HG03064 (cell line): ENCODE measurements at regions not wholly inside any gene's neighbourhood (a gene's known extent, or its start where the extent isn't known, plus 50 kb on each side); places are given as distances from the start of the nearest gene placed in this dataset.
A peak's percentile ranks its signal among the peaks of the same experiment; 100 is the strongest.
"Not testable (repeated sequence)": the region's sequence is repeated elsewhere in the genome, so short reads cannot be mapped to it uniquely, and the experiment has no call there.

Source experiments
- ATAC-seq: cut with Tn5 transposase; IDR thresholded peaks from one replicate; pipeline ENCODE4 v1.9.1; 2021; ENCODE audit warnings: low read depth; ENCODE audit not compliant: unreplicated experiment

DNA sequence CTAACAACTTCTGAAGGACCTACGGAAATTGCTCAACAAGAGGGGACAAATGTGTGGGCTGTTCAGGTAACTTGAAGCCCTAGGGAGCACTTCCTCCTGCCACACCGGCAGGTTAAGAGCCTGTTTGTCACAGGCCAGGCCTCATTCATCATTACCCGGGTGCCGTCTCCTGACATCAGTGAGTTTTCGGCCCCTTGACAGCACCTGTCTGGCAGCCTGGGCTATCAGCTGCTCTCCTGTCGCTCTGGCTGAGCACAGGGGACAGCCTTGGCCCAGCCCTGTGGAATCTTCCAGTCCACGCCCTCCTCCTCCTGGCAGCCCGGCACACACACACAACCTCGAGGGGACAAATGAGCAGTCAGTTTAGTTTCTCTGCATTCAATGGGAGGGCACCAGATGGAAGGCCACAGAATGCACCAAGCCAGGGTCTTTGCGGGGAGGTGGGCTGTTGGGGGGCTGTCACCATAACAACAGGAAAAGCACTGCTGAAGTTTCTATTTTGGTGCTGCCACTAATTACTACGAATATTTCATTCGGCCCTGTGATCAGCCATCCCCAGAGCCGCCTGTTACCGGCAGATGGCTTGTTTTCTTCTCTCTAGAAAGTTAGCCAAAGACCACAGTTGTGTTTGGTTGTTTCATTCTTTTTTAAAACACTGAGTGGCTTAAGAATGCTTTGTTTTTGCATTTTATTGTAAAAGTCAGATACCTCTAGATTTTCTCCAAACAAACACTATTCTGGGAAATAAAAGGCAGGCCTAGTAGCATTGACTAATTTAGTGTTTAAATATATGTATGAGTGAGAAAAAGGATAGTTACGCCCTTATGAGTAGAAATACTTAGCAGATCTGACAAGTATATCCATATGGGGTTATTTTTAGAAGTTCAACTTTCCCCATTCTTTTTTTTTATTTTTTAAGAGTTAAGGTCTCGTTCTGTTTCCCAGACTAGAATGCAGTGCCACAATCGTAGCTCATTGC lies 189.9 kb upstream of the NDUFV2 start:
- peak; percentile 54 for ATAC-seq

DNA sequence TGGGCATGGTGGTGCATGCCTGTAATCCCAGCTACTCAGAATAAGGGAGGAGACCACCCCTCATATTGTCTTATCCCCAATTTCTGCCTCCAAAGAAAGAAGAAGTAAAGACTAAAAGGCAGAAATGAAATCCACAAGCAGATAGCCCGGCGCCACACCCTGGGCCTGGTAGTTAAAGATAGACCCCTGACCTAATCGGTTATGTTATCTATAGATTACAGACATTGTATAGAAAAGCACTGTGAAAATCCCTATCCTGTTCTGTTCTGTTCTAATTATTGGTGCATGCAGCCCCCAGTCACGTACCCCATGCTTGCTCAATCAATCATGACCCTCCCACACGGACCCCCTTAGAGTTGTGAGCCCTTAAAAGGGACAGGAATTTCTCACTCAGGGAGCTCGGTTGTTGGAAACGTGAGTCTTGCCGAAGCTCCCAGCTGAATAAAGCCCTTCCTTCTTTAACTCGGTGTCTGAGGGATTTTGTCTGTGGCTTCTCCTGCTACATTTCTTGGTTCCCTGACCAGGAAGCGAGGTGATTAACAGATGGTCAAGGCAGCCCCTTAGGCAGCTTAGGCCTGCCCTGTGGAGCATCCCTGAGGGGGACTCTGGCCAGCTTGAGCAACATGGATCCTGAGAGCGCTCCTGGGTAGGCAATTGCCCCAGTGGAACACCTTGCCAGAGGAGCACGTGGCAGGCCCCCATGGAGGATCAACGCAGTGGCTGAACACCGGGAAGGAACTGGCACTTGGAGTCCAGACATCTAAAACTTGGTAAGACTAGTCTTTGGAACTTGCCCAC lies 188.7 kb upstream of the NDUFV2 start:
- ATAC-seq, result not testable (repeated sequence)

- ATAC-seq, result not testable (repeated sequence)
Measured at GRCh38 chr18:8914404-8915264, 187.9 kb upstream of the NDUFV2 start.

DNA sequence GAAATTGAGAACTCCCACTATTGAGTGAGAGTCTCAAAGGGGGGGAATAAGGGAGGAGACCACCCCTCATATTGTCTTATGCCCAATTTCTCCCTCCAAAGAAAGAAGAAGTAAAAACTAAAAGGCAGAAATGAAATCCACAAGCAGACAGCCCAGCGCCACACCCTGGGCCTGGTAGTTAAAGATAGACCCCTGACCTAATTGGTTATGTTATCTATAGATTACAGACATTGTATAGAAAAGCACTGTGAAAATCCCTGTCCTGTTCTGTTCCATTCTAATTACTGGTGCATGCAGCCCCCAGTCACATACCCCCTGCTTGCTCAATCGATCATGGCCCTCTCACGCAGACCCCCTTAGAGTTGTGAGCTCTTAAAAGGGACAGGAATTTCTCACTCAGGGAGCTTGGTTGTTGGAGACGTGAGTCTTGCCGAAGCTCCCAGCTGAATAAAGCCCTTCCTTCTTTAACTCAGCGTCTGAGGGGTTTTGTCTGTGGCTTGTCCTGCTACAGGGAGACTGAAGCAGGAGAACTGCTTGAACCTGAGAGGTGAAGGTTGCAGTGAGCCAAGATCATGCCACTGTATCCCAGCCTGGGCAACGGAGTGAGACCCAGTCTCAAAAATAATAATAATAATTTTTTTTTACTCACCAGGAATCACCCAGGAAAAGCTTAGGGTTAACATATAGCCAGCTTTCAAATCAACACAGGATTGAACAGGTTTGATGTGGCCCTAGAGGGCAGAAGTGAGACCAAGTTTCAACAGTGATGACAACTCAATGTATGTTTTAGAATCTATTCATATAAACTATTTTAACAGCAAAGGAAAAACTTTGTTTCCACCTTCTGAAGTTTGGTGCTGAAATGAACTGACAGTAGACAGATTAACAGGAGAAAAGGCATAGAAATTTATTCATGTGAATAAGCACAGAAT lies 181.4 kb upstream of the NDUFV2 start:
- not testable (repeated sequence) for ATAC-seq

DNA sequence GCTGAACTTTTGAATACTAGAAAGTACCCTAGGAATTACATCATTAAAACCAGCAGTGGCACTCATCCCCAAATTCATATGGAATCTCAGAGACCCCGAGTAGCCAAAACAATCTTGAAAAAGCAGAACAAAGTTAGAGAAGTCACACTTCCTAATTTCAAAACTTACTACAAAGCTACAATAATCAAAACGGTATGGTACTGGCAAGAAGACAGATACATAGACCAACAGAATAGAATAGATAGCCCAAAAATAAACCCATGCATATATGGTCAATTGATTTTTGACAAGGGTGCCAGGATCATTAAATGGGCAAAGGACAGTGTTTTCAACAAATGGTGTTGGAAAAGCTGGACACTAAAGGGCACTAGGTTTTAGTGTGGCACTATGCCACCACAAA lies 176.0 kb upstream of the NDUFV2 start:
- ATAC-seq, result no peak

DNA sequence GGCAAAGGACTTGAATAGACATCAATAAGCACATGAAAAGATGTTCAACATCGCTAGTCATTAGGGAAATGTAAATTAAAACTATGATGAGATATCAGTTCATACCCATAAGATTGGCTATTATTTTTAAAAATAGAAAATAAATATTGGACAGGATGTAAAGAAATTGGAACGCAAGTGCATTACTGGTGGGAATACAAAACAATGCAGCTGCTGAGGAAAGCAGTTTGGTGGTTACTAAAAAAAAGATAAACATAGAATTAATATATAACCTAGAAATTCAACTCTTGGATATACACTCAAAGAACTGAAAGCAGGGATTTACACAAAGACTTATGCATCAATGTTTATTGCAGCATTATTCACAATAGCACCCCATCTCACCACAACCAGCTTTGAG lies 174.5 kb upstream of the NDUFV2 start:
- no peak for ATAC-seq

DNA sequence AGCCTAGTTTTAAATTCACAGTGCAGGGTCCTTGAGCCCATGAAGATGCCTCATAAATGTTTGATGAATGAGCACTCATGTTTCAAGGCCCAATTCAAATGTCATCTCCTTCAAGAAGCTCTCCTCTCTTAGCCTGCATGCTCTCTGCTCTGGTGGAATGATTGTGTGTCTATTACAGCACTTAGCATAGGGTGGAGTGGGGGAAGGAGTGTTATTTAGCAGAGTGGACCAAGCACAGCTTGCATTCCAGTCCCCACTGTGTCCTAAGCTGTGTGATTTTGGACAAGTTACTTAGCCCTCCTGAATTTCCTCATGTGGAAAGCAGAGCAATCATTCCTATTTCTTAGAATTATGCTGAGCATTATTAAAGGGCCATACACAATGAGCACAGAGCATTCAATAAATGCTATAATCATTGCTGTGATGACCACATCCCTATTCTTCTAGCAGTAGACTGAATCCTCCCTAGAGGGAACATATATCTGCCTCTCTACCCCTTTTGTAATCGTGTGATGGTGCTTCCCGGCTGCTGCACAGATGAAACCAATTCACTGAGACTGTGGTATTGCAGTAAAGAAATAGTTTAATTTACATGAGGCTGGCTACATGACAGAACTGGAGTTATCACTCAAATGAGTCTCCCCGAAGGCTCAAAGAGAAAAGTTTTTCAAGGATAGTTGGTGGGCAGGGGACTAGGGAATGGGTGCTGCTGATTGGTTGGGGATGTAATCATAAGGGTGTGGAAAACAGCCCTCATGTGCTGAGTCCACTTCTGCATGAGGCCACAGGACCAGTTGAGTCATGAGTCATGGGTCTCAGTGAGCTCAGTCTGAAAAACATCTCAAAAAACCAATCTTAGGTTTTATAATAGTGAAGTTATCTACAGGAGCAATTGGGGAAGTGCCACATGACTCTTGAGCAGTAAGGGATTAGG lies 173.4 kb upstream of the NDUFV2 start:
- ATAC-seq, result no peak

GRCh38 chr18:8930990-8931616 lies 171.4 kb upstream of the NDUFV2 start:
- no peak for ATAC-seq

- no peak for ATAC-seq
Measured at GRCh38 chr18:8932866-8933265, 169.6 kb upstream of the NDUFV2 start.

GRCh38 chr18:8933714-8934284 lies 168.7 kb upstream of the NDUFV2 start:
- ATAC-seq, result no peak

DNA sequence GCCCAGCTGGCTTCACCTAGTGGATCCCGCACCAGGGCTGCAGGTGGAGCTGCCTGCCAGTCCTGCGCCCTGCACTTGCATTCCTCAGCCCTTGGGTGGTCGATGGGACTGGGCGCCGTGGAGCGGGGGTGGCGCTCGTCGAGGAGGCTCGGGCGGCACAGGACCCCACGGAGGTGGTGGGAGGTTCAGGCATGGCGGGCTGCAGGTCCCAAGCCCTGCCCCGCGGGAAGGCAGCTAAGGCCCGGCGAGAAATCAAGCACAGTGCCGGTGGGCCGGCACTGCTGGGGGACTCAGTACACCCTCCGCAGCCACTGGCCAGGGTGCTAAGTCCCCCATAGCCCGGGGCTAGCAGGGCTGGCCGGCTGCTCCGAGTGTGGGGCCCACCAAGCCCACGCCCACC lies 167.2 kb upstream of the NDUFV2 start:
- not testable (repeated sequence) for ATAC-seq

GRCh38 chr18:8936619-8937018 lies 165.9 kb upstream of the NDUFV2 start:
- ATAC-seq, result no peak

DNA sequence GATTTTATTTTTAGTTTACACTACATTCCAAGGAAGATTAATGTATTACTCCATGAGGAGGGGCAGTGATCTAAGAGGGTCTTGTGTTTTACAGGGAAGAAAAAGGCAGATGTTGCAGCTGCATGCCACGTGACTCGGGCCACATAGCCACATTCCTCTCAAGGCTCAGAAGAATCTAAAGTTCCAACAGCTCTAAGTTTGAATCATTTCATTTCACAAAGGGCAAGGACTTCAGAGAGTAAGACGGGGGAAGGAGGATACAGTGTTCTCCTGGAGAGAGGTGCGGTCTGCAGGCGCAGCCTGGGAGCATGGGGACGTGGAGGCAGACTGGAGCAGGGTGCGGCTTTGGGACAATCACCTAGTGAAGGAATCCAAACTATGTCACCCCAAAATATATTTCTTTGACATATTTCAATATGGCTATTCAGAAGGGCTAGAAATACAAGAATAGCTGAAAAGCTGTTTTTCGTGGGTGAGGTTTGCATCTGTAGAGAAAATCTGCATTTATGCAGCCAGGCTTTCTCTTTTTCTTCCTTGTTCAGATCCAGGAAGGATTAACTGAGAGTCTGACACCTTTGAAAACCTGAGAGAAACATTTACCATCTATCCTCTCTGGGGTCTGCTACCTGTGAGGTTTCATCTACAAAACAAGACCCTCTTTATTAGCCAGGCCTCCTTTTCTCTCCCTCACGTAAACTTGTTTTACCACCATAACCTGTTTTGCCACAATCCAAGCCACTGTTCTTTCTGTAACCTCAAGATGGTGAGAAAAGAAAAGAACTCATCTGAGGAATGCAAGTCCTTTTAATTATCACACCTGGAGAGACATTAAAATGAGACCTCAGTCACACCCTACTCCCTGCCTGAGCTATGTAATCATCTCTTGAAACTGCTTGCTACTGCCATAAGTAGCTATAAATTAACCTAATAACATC lies 165.1 kb upstream of the NDUFV2 start:
- no peak for ATAC-seq

DNA sequence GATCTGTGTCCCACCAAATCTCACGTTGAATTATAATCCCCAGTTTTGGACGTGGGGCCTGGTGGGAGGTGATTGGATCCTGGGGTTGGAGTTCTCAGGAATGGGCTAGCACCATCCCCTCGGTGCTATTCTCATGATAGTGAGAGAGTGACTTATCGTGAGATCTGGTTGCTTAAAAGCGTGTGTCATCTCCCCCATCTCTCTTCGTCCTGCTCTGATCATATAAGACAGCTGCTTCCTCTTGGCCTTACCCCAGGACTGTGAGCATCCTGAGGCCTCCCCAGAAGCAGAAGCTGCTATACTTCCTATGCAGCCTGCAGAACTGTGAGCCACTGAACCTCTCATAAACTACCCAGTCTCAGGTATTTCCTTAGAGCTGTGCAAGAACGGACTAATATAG lies 163.7 kb upstream of the NDUFV2 start:
- no peak for ATAC-seq

DNA sequence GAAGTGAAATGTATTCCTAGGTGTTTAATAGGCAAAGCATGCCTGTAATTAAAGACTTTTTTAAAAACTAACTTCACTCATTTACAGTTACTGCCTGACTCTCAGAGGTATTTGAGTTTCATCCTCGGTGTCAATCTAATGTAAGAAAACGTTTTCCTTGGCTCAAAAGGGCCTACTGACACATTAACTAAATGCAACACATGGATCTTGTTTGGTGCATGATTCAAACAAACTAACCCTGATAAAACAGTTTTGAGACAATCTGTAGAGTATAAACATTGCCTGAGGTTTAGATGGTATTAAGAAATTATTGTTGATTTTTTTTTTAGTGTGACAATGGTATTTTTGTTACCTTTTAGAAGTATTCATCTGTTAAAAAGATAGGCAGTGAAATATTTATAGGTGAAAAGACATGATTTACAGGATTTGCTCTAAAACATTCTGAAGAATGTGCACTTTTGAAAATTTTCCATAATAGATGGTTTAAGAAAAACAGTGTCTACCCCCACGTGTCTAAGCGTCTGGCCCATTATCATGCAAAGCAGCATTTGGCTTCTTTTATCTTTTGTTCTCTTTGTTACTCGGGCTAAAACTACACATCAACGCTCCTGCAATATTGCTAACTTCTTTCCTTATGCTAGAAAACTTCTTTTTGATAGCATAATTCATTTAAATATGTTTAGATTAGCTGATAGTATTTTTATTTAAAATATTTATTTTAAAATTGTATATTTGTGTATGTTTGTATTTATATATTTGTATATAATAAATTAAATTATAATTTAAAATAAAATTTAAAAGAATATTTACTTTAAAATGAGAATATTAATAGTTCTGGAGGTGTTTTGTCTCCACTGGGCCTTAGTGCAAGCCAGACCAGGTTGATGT lies 160.2 kb upstream of the NDUFV2 start:
- ATAC-seq, result no peak
